ENCODE measurements at regions not wholly inside any gene's neighbourhood (a gene's known extent, or its start where the extent isn't known, plus 50 kb on each side); places are given as distances from the start of the nearest gene placed in this dataset.
A peak's percentile ranks its signal among the peaks of the same experiment; 100 is the strongest.
"Not testable (repeated sequence)": the region's sequence is repeated elsewhere in the genome, so short reads cannot be mapped to it uniquely, and the experiment has no call there.

DNA sequence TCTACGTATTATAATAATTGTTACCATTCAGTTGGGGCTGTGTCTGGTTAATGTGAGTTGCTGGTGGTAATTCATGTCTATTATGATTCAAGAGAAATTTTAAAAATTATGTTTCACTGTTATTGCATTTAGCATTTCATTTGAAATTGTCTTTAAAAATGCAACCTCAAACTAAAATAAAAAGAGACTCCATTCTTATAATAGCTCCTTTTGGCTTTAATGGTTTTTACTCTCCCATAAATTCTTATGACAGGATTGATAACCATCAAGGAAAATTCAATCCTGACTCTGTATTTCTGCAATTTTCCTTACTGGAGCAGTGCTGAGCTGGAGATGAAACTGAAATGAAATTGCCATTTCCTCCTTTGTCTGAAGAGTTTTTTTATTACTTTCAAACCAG lies 262.7 kb downstream of the REEP3 start:
- no peak for DNase-seq (ENCODE audit: low read depth)

DNA sequence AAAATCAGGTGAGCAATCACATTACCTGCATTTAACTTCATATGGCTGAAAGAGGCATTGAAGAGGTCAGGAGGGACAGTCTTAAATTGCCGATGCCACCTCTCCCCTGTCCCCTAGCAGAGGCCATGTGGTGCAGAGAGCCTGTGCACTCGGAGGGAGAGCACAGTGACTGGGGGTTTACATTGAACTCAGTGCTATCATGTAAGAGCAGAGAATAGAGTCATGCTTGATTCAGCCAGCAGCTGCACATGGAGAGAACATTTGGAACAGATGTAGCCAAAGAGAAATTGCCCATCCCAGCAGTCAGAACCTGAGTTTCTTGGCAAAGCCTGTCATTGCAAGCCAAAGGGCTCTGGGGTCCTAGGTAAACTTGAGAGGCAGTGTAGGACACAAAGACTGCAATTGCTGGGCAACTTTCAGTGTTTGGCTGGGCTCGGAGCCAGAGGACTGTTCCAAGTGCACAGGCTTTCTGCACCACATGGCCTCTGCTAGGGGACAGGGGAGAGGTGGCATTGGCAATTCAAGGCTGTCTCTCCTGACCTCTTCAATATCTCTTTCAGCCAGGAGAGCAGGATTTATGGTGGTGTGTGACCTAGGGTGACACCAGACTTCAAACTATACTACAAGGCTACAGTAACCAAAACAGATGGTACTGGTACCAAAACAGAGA lies 267.1 kb downstream of the REEP3 start:
- DNase-seq (ENCODE audit: low read depth) = no peak

DNA sequence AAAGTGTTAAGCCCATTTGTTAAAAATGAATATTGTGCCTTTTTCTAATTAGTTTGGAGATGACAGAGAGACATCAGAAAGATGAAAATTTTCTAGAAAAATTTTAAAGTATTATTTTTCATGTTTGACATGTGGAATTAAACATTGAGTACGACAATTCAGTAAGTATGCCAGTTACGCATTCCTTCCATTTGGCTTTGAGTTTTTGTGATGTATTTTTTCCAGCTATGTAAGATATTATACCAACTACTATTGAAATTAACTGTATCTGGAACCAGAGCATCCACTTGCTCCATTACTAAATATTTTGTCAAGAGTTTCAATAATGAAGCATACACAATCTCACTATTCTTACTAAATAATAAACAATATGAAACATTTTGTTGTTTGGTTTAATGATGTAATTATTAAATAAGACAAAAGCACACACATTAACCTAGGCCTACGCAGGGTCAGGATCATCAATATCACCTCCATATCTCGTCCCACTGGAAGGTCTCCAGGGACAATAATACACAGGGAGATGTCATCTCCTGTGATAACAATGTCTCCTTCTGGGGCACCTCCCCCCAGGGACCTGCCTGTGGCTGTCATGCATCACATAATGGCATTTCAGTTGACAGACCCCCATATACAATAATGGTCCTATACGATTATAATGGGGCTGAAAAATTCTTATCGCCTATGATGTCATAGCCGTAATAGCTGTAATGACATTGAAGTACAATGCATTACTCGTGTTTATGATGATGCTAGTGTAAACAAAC lies 274.1 kb downstream of the REEP3 start:
- DNase-seq (ENCODE audit: low read depth) = no peak

DNA sequence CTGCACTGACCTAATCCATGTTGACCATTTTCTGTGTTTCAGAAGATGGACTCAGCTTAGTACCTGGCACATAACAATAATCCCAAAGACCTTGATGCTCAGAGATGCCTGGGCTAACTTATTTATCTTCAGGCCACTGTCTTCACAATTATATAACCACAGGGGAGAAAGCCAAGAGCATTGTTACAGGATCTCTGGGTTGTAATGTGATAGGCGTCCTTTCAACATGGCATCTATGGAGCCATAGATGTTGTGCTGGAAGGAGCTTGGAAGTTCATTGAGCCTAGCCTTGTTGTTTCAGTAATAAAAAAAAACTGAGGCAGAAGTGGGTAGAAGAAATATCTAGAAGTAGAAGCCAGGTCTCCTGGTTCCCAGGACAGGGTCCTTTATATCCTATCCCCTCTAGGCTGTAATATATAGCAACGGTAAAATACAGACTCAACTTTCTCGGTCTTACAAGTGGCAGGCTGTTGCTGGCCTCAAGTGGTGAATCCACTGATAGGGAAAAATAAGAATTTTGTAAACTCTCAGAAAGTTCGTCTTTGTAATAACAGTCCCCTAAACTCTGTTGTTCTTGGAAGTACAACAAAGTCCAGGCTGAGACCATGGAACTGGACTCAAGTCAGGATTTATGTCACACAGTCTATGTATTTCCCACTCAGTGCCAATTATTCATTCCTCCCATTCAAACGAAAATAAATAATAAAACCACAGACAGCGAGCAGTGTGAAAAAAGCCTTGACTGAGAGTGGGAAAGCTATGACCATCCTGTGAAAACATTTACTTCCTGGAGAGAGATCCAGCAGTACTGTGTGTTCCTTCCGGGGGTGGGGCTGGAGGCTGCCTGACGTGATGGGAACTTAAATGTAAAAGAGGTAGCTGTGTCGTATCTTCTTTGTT lies 277.6 kb downstream of the REEP3 start:
- peak; percentile 62 for DNase-seq (ENCODE audit: low read depth)

DNA sequence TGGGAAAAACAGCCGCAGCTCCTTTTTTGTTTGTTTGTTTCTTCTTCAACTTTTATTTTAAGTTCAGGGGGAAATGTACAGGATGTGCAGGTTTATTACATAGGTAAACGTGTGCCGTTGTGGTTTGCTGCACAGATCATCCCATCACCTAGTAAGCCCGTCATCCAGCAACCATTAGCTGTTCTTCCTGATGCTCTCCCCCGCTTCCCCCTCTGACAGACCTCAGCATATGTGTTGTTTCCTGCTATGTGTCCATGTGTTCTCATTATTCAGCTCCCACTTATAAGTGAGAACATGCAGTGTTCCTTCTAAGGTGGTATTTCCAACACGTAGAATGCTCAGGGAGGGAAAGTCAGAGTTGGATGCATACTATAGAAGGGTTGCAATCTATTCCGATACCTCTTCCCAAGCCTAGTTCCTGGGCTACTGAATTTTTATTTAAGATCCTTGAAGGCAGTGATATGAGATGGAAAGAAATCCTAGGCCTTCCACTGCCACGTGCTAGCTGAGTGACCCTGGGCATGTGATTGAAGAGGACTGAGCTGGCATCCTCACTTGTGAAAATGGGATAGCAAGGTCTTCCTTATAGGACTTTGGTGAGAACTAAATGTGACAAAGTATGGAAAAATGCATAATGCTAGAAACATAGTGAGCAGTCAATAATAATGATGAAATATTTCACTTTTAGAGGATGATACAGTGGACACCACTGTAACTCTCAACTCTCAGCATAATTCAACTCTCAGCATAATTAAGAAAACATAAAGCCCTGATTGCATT lies 278.5 kb downstream of the REEP3 start:
- DNase-seq (ENCODE audit: low read depth) = no peak

DNA sequence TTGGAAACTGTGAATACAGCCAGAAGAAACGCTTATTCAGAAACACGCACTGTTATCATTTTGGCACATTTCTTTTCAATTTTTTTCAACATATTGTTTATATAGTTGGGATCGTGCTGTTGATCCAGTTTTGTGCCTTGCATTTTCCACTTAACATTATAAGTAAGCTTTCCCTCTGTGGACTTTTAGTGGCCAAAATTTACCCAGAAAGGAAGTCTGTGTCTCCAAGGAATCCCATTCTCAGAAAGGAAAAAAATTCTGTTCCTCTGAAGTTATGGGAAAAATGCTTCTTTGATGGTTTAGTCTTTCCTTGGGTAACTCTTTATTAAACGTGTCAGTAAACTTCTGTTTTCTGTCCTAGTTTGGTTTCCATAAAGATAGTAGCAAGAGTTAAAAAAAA lies 280.0 kb downstream of the REEP3 start:
- DNase-seq (ENCODE audit: low read depth) = no peak

DNA sequence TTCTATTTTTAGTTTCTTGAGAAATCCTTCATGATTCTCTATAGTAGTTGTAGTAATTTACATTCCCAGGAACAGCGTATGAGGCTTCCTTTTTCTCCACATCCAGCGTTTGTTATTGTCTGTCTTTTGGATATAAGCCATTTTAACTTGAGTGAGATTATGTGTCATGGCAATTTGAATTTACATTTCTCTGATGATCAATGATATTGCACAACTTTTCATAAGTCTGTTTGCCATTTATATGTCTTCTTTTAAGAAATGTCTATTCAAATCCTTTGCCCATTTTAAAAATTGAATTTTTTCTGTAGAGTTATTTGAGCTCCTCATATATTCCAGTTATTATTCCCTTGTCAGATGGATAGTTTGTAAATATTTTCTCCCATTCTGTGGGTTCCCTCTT lies 285.1 kb downstream of the REEP3 start:
- no peak for DNase-seq (ENCODE audit: low read depth)

DNA sequence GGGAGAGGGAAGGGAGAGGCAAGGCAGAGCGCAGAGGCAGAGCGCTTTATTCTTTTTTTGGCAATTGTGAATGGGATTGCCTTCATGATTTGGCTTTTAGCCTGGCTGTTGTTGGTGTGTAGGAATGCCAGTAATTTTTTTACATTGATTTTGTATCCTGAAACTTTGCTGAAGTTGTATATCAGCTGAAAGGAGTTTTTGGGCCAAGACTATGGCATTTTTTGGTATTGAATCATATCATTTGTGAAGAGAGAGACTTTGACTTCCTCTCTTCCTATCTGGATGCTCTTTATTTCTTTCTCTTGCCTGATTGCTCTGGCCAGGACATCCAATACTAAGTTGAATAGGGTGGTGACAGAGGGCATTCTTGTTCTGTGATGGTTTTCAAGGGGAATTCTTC lies 291.3 kb downstream of the REEP3 start:
- no peak for DNase-seq (ENCODE audit: low read depth)

DNA sequence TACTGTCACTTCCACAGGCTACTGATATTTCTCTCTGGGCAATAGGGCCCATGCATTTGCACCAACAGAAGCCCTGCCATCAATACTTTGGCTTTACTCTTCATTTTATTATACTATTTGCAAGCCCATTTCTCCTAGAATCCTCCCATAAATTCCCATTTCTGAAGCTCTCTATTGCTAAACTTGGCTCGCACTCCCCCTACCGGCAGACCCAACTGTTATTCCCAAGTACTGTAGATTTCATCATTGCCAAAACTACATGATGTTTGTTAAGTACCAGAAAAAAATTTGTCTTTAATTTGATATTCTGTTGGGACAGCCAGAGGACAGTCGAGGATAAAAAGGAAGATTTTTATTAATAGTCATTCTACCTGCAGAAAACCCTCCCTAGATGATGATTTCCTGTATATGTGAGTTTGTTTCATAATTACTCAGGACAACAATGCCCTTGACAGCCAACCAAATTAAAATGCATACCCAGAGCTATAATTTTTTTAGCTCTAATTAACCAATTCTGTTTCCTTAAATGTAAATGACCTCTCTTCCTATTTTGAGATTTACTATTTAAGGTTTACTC lies 298.6 kb downstream of the REEP3 start:
- peak; percentile 55 for DNase-seq (ENCODE audit: low read depth)

DNA sequence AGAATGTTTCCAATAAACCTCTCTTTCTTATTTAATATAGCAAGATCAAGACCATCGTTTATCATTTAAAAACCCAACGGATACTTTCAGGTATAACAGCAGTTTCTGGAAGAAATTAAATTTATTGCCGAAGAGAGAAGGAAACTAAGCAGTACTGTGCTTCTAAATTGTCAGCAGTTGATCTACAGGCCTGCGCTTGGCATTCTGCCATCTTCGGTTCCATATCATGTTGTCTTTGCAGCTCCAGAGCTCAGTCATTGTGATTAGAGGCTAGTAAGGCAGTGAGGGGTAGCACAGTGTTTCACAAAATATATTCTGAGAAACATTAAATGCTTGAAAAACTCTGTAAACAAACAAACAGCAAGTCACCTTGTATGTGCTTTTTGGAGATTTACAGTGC lies 301.3 kb downstream of the REEP3 start:
- DNase-seq (ENCODE audit: low read depth) = no peak

DNA sequence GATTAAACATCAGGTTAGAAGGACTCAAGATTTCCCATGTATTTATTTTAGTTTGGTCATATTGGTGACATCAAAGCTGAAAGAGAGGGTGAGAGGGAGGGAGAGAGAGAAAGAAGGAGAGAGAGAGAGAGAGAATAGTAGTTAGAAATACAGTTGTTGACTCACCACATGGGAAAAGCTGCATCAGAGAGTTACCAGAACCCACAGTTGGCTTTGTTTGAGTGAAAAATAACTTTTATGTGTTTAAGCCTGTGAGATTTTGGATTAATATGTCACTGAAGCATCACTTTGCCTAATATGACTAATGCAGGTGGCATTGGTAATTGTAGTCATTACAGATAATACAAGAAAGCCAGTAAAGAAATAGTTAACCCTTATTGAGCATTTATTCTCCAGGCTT lies 303.9 kb downstream of the REEP3 start:
- no peak for DNase-seq (ENCODE audit: low read depth)

DNA sequence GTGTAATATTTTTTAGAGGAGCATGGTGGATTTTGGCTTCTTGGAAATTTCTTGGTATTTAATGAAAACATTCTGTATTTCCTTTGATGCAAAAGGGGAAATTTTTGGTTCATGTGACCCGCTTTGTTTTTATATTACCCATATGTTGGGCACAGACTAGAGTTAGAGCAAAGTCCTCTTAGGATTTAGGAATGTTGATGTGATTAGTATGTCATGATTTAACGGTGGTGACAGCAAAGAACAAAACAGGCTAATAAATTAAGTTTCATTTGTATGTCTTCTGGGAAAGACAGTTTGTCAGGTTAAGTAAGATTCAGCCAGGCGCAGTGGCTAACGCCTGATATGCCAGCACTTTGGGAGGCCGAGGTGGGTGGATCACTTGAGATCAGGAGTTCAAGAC lies 304.6 kb downstream of the REEP3 start:
- no peak for DNase-seq (ENCODE audit: low read depth)

DNA sequence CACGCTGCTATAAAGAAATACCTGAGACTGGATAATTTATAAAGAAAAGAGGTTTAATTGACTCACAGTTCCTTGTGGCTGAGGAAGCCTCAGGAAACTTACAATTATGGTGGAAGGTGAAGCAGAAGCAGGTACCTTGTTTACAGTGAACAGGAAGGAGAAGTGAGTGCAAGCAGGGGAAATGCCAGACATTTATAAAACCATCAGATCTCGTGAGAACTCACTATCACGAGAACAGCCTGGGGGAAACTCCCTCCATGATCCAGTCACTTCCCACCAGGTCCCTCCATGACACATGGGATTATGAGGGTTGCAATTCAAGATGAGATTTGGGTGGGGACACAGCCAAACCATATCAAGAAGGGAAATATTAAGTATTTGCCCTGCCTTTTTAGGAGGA lies 305.8 kb downstream of the REEP3 start:
- DNase-seq (ENCODE audit: low read depth) = not testable (repeated sequence)

DNA sequence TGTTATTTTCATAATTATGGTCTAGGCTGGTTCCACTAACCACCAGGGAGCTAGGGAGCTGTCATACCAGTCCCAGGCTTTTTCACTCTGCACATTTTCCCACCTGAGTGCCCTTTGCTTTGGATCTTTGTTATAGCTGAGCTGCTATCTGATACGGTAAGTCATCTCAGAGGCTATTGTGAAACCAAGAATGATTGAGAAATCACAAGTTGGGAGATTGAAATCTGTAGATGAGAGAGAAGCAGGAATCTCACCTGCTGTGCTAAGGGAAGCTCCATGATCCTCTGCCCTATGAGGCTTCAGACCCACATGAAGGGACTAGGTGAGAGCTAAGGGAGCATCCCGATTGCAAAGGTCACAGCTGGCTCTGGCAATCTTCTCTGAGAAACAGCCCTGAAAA lies 307.8 kb downstream of the REEP3 start:
- no peak for DNase-seq (ENCODE audit: low read depth)

DNA sequence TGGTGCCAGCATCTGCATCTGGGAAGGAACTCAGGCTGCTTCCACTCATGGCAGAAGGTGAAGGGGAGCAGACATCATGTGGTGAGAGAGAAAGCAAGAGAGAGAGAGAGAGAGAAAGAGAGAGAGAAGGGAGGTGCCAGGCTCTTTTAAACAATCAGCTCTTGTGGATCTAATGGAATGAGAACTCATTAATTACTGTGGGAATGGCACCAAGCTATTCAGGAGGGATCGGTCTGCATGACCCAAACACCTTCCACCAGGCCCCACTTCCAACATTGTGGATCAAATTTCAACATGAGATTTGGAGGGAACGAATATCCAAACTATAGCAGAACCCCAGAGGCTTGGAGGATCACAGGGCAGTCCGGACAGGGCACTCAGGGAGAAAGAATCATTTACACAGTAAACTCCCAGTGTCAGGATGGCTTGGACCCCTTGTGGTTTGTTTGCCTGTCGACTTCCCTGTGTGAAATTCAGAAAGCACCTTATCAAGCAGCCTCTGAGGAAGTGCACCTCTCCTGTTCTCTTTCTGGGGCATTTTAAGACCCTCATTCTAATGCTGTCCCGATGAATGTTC lies 308.5 kb downstream of the REEP3 start:
- no peak for DNase-seq (ENCODE audit: low read depth)

DNA sequence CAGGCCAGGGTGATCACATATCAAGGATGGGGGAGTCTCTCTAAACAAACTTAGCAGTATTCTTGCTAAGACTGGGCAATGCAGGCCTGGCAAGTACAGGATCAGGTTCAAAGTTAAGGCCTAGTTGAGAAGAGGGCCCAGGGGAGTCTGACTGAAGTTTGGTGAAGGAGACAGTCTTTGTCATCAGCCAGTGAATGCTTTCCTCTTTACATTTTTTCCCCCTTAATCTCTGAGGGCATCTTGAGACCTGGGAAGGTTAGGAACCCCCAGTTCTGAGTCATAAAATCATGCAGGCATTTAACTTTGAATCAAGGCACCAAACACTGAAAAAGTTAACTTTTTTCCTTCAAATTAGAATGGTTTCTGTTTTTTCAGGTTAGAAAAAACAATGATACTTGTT lies 311.5 kb downstream of the REEP3 start:
- no peak for DNase-seq (ENCODE audit: low read depth)

DNA sequence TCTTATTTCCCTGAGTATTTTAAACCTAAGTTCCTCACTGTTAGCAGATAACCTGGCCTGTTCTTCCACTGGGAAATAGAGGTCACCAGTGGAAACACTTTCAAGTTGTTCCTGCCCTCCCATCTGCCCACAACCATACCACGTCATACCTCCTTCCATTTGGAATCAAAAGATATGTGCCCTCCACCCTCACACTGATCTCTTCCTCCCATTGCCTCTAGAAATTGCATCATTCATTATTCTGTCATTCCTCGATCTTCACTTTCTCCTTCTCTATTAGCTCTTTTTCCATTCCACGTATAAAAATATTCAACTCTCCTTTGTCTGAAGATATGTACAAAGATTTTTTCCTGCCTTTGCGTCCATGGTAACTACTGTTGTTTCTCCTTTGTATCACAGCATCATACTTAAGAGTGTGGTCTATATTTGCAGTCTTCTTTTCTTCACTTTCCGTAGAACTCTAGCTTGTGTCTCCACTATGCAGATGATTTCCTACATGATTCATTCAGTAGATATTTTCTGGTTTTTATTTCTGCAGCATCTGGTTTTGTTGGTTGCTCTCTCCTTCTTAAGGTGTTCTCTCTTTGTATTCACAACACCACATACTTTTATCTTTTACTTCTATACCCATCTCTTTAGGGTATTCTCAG lies 312.3 kb downstream of the REEP3 start:
- no peak for DNase-seq (ENCODE audit: low read depth)

DNA sequence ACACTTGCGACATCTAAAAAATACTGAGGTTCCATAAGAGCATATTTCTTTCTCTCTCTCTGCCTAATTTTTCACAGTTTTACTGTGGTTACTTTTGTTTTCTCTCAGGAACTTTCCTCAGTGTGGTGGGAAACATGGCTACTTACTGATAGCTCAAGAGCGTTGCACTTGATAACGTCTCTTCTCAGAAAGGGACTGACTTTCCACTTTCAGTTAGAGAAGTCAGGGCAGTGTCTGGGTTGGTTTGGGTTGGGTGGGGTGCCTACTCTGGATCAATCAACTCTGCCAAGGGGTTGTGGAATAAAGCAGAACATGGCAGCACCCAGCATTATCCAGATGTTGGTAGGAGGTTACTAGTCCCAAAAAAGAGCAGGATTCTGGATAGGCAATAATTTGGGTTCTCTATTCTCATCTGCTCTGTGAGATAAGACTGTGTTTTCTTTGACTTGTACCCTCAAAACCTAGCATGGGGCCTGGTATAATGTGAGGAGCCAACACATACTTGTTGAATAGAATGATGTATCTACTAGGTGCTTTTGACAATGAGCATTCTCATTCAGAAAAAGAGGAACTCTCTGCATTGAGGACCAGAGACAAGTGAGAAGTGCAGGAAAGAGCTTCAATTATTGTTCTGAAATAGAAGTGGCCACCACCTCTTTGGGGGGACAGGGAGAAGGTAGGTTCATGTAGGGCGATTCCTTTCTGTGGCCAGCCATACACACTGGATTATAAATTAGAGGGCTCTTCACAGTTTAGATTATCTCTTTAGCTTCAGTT lies 315.7 kb downstream of the REEP3 start:
- no peak for DNase-seq (ENCODE audit: low read depth)

DNA sequence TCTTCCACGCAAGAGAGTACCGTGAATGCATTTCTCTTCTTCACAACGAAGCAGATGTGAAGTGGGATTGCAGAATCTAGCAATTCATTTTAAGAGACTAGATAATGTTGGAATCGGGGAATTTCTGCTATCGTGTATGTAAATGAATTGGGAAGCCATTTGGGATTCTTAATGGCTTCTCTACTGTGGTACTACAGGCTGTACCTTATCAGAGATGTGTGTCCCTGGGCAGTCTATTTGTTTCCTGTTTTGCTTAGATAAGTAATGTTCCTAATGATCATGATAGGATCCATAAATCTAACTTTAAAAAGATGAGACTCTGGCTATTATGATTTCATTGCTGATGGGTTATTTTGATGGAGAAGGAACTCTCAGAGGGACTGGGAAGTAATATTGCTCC lies 320.6 kb downstream of the REEP3 start:
- no peak for DNase-seq (ENCODE audit: low read depth)

DNA sequence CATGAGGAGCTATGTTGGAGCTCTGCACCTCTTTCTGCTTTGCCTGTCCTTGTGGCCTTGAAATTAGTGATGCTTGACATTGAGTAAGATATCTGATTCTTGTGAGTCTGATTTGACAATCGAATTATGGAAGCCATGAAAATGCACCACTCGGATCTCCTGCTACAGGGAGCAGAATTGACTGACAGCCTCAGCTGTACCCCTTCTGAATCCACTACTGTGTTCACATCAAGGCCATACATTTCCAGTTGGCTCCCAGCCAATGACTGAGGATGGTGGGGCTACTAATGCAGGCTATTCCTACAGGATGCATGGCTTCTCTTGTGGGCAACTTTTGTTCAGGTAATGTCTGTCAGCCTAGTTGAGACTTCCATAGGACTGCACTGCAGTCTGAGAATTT lies 321.9 kb downstream of the REEP3 start:
- DNase-seq (ENCODE audit: low read depth) = no peak

Data from fibroblast of the conjunctiva (primary cell).